HL-60/S4 treated with phorbol 12-myristate 13-acetate at 8.2 ng/mL for 4 days and 3 days (cell line): ENCODE measurements at regions not wholly inside any gene's neighbourhood (a gene's known extent, or its start where the extent isn't known, plus 50 kb on each side); places are given as distances from the start of the nearest gene placed in this dataset.
"Not testable (repeated sequence)": the region's sequence is repeated elsewhere in the genome, so short reads cannot be mapped to it uniquely, and the experiment has no call there.

Source experiments
- in situ Hi-C: fragments of 300-500 bp; cut with MboI; formaldehyde crosslinking; loops from 2 replicates; pipeline ENCODE4 v1.15.0; 2022; ENCODE audit warnings: low sequenced_read_pairs

- in situ Hi-C loops = no loop called here
These were observed 197.9 kb upstream of the LRRTM4 start for GRCh38 chr2:77720115-77720514.

GRCh38 chr2:77721593-77721992 is 199.4 kb upstream of the LRRTM4 start:
- in situ Hi-C loops = no loop called here

DNA sequence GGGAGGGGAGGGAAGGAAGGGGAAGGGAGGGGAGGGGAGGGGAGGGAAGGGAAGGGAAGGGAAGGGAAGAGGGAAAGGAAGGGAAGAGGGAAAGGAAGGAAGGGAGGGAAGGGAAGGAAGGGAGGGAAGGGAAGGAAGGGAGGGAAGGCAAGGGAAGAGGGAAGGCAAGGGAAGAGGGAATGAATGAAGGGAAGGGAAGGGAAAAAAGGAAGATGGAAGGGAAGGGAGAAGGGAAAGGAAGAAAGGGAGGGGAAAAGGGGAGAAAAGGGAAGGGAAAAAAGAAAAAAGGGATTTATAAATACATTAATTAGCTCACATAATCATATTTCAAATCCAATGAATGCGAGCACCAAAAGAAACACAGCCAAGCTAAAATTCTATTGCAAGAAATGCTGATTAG is 202.9 kb upstream of the LRRTM4 start:
- in situ Hi-C loops = no loop called here

DNA sequence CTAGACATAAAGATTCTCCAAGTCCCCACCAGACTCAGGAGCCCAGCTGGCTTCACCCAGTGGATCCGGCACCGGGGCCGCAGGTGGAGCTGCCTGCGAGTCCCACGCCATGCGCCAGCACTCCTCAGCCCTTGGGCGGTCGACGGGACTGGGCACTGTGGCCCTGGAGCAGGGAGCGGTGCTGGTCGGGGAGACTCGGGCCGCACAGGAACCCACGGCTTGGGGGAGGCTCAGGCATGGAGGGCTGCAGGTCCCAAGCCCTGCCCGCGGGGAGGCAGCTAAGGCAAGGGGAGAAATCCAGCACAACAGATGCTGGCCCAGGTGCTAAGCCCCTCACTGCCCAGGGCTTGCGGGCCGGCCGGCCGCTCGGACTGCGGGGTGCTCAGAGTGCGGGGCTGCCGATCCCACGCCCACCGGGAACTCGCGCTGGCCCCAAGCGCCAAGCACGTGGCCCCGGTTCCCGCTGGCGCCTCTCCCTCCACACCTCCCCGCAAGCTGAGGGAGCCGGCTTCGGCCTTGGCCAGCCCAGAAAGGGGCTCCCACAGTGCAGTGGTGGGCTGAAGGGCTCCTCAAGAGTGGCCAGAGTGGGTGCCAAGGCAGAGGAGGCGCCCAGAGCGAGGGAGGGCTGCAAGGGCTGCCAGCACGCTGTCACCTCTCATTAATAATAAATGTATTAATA is 212.6 kb upstream of the LRRTM4 start:
- in situ Hi-C loops = not testable (repeated sequence)

DNA sequence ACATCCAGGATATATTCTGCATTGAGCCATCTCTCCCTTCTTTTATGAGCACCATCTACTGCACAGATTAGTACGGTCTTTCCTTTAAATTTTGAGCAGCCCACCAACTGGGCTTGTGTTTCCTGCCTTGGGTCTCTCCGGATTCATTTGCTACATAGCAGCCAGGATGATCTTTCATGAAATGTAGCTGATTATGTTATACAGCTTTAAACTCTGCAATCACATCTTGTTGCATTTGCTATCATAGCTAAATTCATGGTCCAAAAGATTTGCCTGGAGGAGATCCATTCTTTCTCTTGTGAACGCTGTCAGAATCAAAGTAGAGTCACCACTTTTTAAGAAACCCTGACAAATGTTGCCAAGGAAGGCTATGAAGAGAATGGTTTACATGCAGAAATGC is 215.1 kb upstream of the LRRTM4 start:
- in situ Hi-C loops = no loop called here

DNA sequence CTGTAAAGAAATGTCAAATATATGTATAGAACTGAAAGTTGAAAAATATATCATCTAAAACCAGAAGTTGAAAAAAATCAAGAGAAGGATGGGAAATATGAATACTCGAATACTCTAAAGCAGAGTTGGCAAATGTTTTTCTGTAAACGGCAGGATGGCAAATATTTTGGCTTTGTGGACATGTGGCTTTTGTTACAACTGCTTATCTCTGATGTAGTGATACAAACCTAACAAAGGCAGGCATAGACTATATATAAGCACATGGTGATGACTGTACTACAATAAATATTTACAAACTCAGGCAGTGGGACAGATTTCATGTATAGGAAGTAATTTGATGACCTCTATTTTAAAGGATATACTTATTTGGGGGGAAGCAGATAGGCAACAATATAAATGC is 224.6 kb upstream of the LRRTM4 start:
- in situ Hi-C loops = no loop called here

DNA sequence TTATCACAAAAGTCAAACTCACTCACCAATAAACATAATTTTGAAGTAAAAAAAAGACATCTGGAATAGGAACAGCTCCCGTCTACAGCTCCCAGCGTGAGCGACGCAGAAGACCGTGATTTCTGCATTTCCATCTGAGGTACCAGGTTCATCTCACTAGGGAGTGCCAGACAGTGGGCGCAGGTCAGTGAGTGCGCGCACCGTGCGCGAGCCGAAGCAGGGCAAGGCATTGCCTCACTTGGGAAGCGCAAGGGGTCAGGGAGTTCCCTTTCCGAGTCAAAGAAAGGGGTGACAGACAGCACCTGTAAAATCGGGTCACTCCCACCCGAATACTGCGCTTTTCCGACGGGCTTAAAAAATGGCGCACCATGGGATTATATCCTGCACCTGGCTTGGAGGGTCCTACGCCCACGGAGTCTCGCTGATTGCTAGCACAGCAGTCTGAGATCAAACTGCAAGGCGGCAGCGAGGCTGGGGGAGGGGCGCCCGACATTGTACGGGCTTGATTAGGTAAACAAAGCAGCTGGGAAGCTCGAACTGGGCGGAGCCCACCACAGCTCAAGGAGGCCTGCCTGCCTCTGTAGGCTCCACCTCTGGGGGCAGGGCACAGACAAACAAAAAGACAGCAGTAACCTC is 231.7 kb upstream of the LRRTM4 start:
- in situ Hi-C loops = not testable (repeated sequence)

DNA sequence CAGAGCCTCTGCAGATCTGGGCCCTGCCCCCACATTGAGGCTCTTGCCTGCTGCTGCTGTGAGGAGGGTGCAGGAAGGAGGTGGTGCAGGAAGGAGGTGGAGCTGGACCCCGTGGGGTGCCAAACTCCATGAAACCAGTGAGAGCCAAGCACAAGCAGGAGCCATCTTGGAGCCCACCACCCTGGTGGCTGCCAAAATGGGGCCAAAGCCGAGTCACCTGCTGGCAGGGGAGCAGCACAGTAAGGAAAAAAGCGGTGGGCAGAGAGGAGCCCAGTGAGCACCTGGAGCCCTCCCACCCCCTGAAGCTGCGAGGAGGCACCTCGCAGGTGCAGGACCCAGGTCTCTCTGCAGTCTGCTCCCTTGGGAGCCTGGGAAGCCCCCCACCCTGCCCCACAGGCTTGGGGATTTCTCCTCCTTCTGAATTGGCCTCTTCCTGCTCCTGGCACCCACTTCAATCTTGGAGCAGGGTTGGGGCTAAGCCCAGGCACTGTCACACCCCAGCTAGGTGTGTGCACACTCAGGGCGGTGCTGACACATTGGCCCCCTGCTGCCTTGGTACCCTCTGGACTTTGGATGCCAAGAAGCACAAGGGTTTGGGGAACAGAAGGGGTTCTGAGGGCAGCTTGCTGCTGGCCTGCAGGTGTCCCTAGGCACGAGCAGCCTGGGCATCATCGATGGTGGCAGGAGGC is 245.4 kb upstream of the LRRTM4 start:
- in situ Hi-C loops = no loop called here

DNA sequence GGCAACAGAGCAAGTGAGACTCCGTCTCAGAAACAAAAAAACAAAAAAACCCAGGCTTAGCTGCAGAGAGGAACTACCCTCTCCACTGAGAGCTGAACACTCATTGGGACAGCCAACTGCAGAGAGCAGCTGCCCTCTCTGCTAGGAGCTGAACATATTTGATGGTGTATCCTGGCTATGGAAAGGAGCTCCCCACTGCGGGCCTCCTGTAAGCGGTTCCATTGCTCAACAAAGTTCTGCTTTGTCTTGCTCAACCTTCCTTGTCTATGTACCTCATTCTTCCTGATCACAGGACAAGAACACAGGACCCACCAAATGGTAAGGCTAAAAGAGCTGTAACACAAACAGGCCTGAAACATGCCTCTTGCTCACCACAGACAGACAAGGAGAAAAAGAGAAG is 246.3 kb upstream of the LRRTM4 start:
- in situ Hi-C loops = no loop called here

DNA sequence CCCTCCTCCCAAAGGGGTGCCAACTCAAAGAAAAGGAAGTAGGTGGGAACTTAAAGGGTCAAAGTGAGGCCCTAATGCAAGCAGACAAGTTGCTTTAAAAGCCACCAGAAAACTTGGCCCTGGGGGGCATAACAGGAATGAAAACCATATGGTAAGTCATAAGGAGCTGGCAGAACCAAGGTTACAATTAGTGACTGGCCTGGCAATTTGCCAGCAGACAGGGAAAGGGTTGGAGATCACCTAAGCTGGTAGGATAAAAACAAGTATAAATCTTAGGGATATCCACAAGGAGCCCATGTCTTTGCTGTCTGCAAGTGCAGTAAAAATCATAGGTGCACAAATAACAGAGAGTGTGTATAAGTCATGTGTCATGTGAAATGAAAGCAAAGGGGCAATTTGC is 256.7 kb upstream of the LRRTM4 start:
- in situ Hi-C loops = no loop called here

GRCh38 chr2:77793500-77793899 is 271.3 kb upstream of the LRRTM4 start:
- in situ Hi-C loops = not testable (repeated sequence)

- in situ Hi-C loops = no loop called here
These were observed 274.2 kb upstream of the LRRTM4 start for GRCh38 chr2:77796397-77796796.

DNA sequence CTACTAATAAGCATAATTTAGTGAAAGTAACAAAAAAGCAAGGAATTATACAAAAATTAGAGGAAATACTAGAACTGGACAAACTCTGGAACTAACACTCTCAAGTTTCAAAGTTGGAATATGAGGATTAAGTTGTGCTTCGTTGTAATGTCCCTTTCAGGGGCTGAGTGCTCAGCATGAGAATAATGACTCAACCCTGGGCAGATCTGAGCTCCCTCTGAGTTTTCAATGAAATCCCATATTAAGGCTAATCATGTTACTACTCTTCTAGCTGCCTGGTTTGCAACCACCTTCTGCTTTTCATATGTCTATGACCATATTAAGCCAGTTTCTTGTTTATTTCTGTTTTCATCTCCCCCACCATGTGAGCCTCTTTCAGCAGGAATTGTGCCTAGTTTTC is 274.9 kb upstream of the LRRTM4 start:
- in situ Hi-C loops = no loop called here

- in situ Hi-C loops = no loop called here
These were observed 278.2 kb upstream of the LRRTM4 start for GRCh38 chr2:77800410-77800809.

DNA sequence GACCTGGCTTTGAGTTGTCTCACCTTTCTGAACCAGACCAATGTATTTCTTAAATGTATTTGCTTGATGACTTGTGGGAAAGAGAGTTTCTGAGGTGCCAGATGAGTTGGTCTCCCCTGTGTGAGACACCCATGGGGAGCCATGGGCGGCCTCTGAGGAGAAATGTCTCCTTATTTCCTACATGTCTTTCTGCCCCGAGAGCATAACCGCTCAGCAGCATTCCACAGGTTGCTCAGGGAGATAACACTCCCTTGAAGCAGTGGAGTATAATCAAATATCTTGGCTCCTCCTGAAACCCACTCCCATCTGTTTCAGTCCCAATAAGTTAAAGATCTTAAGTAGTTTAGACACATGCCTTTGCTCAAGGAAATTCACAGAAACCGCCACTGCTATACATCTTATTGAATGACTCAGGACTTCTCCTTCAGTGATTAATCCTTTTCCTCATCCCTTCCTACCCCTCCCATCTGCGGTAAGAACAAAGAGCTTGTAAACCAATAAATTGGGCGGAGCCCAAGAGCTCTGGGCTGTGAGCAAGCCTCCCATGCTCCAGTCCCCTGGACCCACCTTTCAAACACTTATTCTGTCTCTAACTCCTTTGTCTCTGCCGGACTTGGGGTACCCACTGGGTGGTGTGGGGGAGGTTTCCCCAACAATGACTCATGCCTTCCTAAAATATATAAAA is 285.5 kb upstream of the LRRTM4 start:
- in situ Hi-C loops = no loop called here

- in situ Hi-C loops = no loop called here
These were observed 286.4 kb upstream of the LRRTM4 start for GRCh38 chr2:77808599-77808998.

- in situ Hi-C loops = no loop called here
These were observed 291.4 kb upstream of the LRRTM4 start for GRCh38 chr2:77813599-77813998.

DNA sequence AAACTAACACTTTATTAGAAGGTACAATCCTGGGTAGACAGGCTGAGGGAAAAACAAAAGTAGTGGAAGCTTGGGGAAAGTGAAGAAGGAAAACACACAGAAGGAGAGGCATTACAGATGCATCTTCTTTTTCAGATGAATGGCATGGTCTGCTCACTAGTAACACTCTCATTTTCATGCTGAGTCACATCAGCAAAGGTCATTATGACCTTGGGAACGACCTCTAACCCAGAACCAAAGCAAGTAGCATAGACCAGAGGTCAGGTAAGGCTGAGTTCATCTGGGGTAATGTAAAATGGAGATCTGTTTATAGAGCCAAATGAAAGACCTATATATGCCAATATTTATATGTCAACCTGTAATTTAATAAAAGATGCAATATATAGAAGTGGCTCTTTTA is 294.4 kb upstream of the LRRTM4 start:
- in situ Hi-C loops = no loop called here

GRCh38 chr2:77818186-77818585 is 296.0 kb upstream of the LRRTM4 start:
- in situ Hi-C loops = no loop called here

GRCh38 chr2:77823028-77823427 is 300.9 kb upstream of the LRRTM4 start:
- in situ Hi-C loops = no loop called here

DNA sequence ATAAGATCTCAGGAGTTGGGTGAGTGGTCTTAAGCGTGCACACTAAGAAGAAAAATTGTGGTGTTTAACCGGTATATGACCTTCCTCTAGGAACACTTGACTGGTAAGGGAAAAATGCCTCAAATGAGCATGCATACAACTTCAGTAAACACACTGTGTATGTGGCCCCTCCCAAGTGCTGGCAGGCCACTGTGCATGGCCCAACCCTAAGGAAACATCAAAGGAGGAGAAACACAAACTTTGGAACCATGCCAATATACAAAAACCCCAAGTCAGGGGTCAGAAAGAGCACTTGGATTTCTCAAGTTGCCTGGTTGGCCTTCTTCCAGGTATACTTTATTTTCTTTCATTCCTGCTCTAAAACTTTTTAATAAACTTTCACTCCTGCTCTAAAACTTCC is 308.9 kb upstream of the LRRTM4 start:
- in situ Hi-C loops = no loop called here

DNA sequence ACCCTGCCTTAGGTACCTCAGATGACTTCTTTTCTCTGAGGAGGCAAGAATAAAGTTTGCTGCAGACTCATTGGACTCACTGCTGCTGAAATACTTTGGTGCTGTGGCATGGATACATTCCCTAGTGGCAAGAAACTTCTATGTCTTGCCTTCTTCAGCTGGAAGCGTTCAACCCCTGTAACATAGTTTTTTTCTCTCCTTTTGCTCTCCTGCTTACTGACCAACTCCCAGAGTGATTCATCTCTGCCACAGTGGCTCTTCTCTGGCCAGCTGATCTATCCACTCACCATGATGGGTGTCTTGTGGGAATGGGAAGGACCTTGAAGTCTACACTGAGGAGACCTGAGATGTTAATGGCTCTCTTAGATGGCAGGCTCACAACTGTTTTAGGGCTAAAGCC is 309.3 kb upstream of the LRRTM4 start:
- in situ Hi-C loops = no loop called here
